ENCODE measurements at regions not wholly inside any gene's neighbourhood (a gene's known extent, or its start where the extent isn't known, plus 50 kb on each side); places are given as distances from the start of the nearest gene placed in this dataset.

GRCh38 chr7:121795736-121796135 lies 77.2 kb upstream of the PTPRZ1 start:
- TF ChIP-seq CTCF (conservative IDR thresholded peaks at IDR 0.05; ENCODE audit: low read depth, low read length) (no peak), MAFK (IDR thresholded peaks at IDR 0.05; ENCODE audit: low read depth, low read length) (no peak), RAD21 (IDR thresholded peaks at IDR 0.05; ENCODE audit: low read length) (no peak), RCOR1 (IDR thresholded peaks at IDR 0.05; ENCODE audit: insufficient replicate concordance, low read length) (no peak), USF2 (IDR thresholded peaks at IDR 0.05; ENCODE audit: low read depth, low read length) (no peak)

All from IMR-90 (cell line).